ENCODE measurements at regions not wholly inside any gene's neighbourhood (a gene's known extent, or its start where the extent isn't known, plus 50 kb on each side); places are given as distances from the start of the nearest gene placed in this dataset.

DNA sequence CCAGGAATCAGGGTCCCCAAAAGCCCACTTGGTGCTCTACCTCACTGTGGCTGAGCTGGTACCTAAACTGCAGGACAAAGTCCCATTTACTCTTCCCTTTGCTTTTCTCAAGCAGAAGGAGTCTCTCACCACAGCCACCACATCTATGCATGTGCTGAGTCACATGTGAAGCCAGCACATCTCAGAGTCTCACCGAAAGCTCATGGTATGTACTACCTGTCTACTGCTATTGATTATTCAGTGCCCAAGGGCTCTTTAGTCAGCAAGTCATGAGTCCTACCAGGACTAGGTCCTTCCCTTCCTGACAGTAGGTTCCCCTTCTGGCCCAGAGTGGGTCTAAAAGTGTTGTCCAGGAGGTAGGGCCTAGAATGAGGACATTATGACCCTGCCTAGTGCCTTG lies 130.7 kb upstream of the NTRK2 start:
- Histone ChIP-seq H3K36me3 (ENCODE audit: low read depth, low read length) (no peaks in the 10 kb centered on the region), H4K20me1 (ENCODE audit: low read length) (no peaks in the 10 kb centered on the region), H3F3A (ENCODE audit: low read length, unreplicated experiment) (no peaks in the 10 kb centered on the region), H3K27me3 (ENCODE audit: low read length) (no peaks in the 10 kb centered on the region), H3K4me1 (ENCODE audit: insufficient read depth, low read length) (no peaks in the 10 kb centered on the region), H3K9ac (ENCODE audit: low read length) (no peak overlapping the region), H3K27ac (ENCODE audit: low read length) (no peak overlapping the region), H3K9me2 (replicated peaks; ENCODE audit: low read length) (no peaks in the 10 kb centered on the region), H2AFZ (ENCODE audit: low read length) (no peak overlapping the region), H3K9me3 (ENCODE audit: low read length) (no peaks in the 10 kb centered on the region), H3K4me2 (ENCODE audit: low read length) (no peak overlapping the region), H3K4me3 (ENCODE audit: low read length) (no peak overlapping the region), H3K79me2 (ENCODE audit: low read length) (no peaks in the 10 kb centered on the region)
- CTCF ChIA-PET: no interaction called here
- POLR2A ChIA-PET (ENCODE audit: unreplicated experiment): no interaction called here
- no TSS peak for BruUV-seq (replicated peaks)
- TF ChIP-seq EZH2 (IDR thresholded peaks at IDR 0.05; ENCODE audit: low read length, unreplicated experiment): no peak
- ATAC-seq (no peak), DNase-seq (no peak)
- intact Hi-C loops (cut with micrococcal nuclease): no loop called here

DNA sequence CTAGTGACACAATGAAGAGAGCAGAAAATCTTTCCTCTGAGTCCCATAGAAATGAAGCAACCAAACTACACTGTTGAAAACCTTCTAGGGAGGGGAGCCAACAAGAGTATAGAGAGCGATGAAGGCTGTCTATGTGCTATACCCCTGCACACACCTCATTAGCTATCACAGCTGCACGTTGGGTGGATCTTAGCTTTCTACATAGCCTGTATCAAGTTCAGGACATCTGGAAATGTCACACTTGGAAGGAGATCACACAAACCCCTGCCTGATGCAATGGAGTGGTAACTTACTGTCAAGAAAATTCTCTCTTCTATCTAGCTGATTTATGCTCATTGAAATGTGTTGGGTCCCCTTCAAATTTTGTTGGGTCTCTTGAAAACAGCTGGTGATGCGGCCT lies 127.0 kb upstream of the NTRK2 start:
- BruUV-seq (replicated peaks): no TSS peak
- ATAC-seq (no peak), DNase-seq (no peak)
- ChIA-PET CTCF (no interaction called here), POLR2A (ENCODE audit: unreplicated experiment) (no interaction called here)
- Histone ChIP-seq H3K27ac (ENCODE audit: low read length) (no peak overlapping the region), H3K9me3 (ENCODE audit: low read length) (no peaks in the 10 kb centered on the region), H4K20me1 (ENCODE audit: low read length) (no peaks in the 10 kb centered on the region), H3F3A (ENCODE audit: low read length, unreplicated experiment) (no peaks in the 10 kb centered on the region), H3K36me3 (ENCODE audit: low read depth, low read length) (no peaks in the 10 kb centered on the region), H3K79me2 (ENCODE audit: low read length) (no peaks in the 10 kb centered on the region), H3K9ac (ENCODE audit: low read length) (no peak overlapping the region), H3K4me1 (ENCODE audit: insufficient read depth, low read length) (no peaks in the 10 kb centered on the region), H2AFZ (ENCODE audit: low read length) (no peak overlapping the region), H3K9me2 (replicated peaks; ENCODE audit: low read length) (no peaks in the 10 kb centered on the region), H3K27me3 (ENCODE audit: low read length) (no peaks in the 10 kb centered on the region), H3K4me3 (ENCODE audit: low read length) (no peak overlapping the region), H3K4me2 (ENCODE audit: low read length) (no peak overlapping the region)
- intact Hi-C loops (cut with micrococcal nuclease): no loop called here
- TF ChIP-seq EZH2phosphoT487 (IDR thresholded peaks at IDR 0.05; ENCODE audit: borderline replicate concordance, low read length) (no peak), EZH2 (IDR thresholded peaks at IDR 0.05; ENCODE audit: low read length, unreplicated experiment) (no peak)
- TF ChIP-seq, protein P1, sequence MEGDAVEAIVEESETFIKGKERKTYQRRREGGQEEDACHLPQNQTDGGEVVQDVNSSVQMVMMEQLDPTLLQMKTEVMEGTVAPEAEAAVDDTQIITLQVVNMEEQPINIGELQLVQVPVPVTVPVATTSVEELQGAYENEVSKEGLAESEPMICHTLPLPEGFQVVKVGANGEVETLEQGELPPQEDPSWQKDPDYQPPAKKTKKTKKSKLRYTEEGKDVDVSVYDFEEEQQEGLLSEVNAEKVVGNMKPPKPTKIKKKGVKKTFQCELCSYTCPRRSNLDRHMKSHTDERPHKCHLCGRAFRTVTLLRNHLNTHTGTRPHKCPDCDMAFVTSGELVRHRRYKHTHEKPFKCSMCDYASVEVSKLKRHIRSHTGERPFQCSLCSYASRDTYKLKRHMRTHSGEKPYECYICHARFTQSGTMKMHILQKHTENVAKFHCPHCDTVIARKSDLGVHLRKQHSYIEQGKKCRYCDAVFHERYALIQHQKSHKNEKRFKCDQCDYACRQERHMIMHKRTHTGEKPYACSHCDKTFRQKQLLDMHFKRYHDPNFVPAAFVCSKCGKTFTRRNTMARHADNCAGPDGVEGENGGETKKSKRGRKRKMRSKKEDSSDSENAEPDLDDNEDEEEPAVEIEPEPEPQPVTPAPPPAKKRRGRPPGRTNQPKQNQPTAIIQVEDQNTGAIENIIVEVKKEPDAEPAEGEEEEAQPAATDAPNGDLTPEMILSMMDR (conservative IDR thresholded peaks at IDR 0.05; ENCODE audit: low read depth, low read length): no peak

DNA sequence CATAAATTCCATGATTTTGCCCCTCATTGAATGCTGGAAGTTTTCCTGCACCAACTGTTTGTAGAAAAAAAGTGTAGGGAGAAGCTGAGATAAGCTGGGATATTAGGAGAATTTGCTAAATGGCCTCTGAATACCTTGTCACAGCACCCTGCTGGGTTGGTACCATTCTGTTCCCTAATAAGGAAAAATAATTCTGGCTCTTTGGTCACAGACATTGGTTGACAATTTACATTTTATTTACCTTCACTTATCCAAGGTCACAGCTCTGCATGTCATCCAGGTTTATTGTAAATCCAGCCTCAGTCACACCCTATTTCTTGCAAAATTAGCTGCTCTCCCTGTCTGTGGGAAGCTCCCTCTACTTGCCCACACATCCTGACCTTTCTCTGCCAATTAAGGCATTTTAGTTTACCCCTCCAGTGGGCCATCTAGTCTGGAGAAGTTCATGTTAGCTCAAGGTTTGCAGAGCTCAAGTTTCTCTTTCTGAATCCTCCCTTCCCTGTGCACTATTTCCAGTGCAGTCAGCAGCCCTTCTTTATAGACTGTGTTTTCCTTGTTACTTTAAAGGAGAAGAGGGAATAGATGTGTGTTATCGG lies 115.4 kb upstream of the NTRK2 start:
- Histone ChIP-seq H3K36me3 (ENCODE audit: low read depth, low read length) (no peaks in the 10 kb centered on the region), H4K20me1 (ENCODE audit: low read length) (no peaks in the 10 kb centered on the region), H3K9ac (ENCODE audit: low read length) (no peak overlapping the region), H3K27me3 (ENCODE audit: low read length) (no peaks in the 10 kb centered on the region), H3K79me2 (ENCODE audit: low read length) (no peaks in the 10 kb centered on the region), H3K4me1 (ENCODE audit: insufficient read depth, low read length) (no peaks in the 10 kb centered on the region), H3F3A (ENCODE audit: low read length, unreplicated experiment) (no peaks in the 10 kb centered on the region), H3K9me2 (replicated peaks; ENCODE audit: low read length) (no peaks in the 10 kb centered on the region), H2AFZ (ENCODE audit: low read length) (no peak overlapping the region), H3K27ac (ENCODE audit: low read length) (no peak overlapping the region), H3K4me3 (ENCODE audit: low read length) (no peak overlapping the region), H3K9me3 (ENCODE audit: low read length) (no peaks in the 10 kb centered on the region), H3K4me2 (ENCODE audit: low read length) (no peak overlapping the region)
- intact Hi-C loops (cut with micrococcal nuclease): no loop called here
- no TSS peak for BruUV-seq (replicated peaks)
- CTCF ChIA-PET: no interaction called here
- POLR2A ChIA-PET (ENCODE audit: unreplicated experiment): no interaction called here
- DNase-seq: no peak
- TF ChIP-seq, protein P1 (conservative IDR thresholded peaks at IDR 0.05; ENCODE audit: low read depth, low read length): no peak
- TF ChIP-seq EZH2phosphoT487 (IDR thresholded peaks at IDR 0.05; ENCODE audit: borderline replicate concordance, low read length) (no peak), EZH2 (IDR thresholded peaks at IDR 0.05; ENCODE audit: low read length, unreplicated experiment) (no peak)
- ATAC-seq: no peak
